MCF 10A (cell line): ENCODE measurements at regions not wholly inside any gene's neighbourhood (a gene's known extent, or its start where the extent isn't known, plus 50 kb on each side); places are given as distances from the start of the nearest gene placed in this dataset.

ENCODE experiments used
- BruUV-seq: library from RNA; stranded (reverse); fragments of 400-500 nt; replicated peaks from 2 replicates; lab custom pipeline; 2021; lab: Mats Ljungman, UMichigan
- CTCF ChIA-PET: fragments of 300-600 bp; sonication (Branson Sonifier 250); formaldehyde crosslinking; extraction: SDS; loops from one replicate; lab custom pipeline; 2021; ENCODE audit warnings: antibody characterized with exemption, inconsistent platforms; lab: Yijun Ruan, JAX
- POLR2A ChIA-PET: fragments of 300-600, 350-650 bp; sonication (Branson Sonifier 250); formaldehyde crosslinking; extraction: SDS; loops from one replicate; lab custom pipeline; 2020; ENCODE audit warnings: antibody characterized with exemption, inconsistent platforms; lab: Yijun Ruan, JAX
- DNase-seq: peaks from one replicate; pipeline ENCODE4 v3.0.0-alpha.2; 2018; ENCODE audit not compliant: unreplicated experiment
- H3K27ac Mint-ChIP-seq: one replicate; pipeline ENCODE4 v1.8.0; 2022; ENCODE audit warnings: mild to moderate bottlenecking, low read depth, mixed read lengths; ENCODE audit not compliant: unreplicated experiment
- H3K27me3 Mint-ChIP-seq: one replicate; pipeline ENCODE4 v1.8.0; 2022; ENCODE audit warnings: mixed read lengths; ENCODE audit not compliant: insufficient read depth, unreplicated experiment
- H3K36me3 Mint-ChIP-seq: one replicate; pipeline ENCODE4 v1.8.0; 2022; ENCODE audit warnings: mild to moderate bottlenecking, moderate library complexity, mixed read lengths; ENCODE audit not compliant: insufficient read depth, unreplicated experiment
- H3K4me1 Mint-ChIP-seq: one replicate; pipeline ENCODE4 v1.8.0; 2022; ENCODE audit warnings: mixed read lengths; ENCODE audit not compliant: insufficient read depth, unreplicated experiment
- H3K4me3 Mint-ChIP-seq: one replicate; pipeline ENCODE4 v1.8.0; 2022; ENCODE audit warnings: mild to moderate bottlenecking, moderate library complexity, mixed read lengths; ENCODE audit not compliant: unreplicated experiment
- H3K9me3 Mint-ChIP-seq: one replicate; pipeline ENCODE4 v1.8.0; 2022; ENCODE audit warnings: mixed read lengths; ENCODE audit not compliant: unreplicated experiment
- CTCF ChIP-seq: fragments of 200-600 bp; IDR thresholded peaks from one replicate; pipeline ENCODE4 v1.8.0; 2022; ENCODE audit warnings: antibody characterized with exemption, mild to moderate bottlenecking; ENCODE audit not compliant: unreplicated experiment
- intact Hi-C: fragments of 100-400 bp; cut with micrococcal nuclease; formaldehyde crosslinking; loops from 2 replicates; pipeline ENCODE4 v1.14.1; 2022

- Mint-ChIP-seq H3K4me3 (no peak overlapping the region), H3K9me3 (no peaks in the 10 kb centered on the region), H3K4me1 (no peaks in the 10 kb centered on the region), H3K27ac (no peak overlapping the region), H3K36me3 (no peaks in the 10 kb centered on the region), H3K27me3 (no peaks in the 10 kb centered on the region)
- POLR2A ChIA-PET = no interaction called here
- CTCF ChIA-PET = no interaction called here
- no peak for TF ChIP-seq CTCF
- DNase-seq = no peak
- no TSS peak for BruUV-seq
- intact Hi-C loops = no loop called here
Measured at GRCh38 chr7:41762641-41763040, 59.8 kb upstream of the INHBA start.

- H3K36me3 Mint-ChIP-seq = no peaks in the 10 kb centered on the region
- no peak overlapping the region for H3K4me3 Mint-ChIP-seq
- intact Hi-C loops = no loop called here
- ChIA-PET POLR2A (interaction anchor here (0.6 kb wide), 1 partner anchor 32 kb away, joined by 3 read pairs; no protein-coding TSS in a partner anchor), CTCF (interaction anchor here (0.6 kb wide), 1 partner anchor 662 kb away, joined by 3 read pairs; no protein-coding TSS in a partner anchor)
- no peaks in the 10 kb centered on the region for H3K9me3 Mint-ChIP-seq
- no TSS peak for BruUV-seq
- no peak overlapping the region for H3K27ac Mint-ChIP-seq
- no peak for TF ChIP-seq CTCF
- H3K4me1 Mint-ChIP-seq = no peaks in the 10 kb centered on the region
- no peaks in the 10 kb centered on the region for H3K27me3 Mint-ChIP-seq
- DNase-seq = no peak
Measured at GRCh38 chr7:41760293-41760692, 57.4 kb upstream of the INHBA start.

- Mint-ChIP-seq H3K27ac (no peak overlapping the region), H3K4me1 (no peaks in the 10 kb centered on the region), H3K9me3 (no peaks in the 10 kb centered on the region), H3K4me3 (no peak overlapping the region), H3K36me3 (no peaks in the 10 kb centered on the region), H3K27me3 (no peaks in the 10 kb centered on the region)
- ChIA-PET CTCF (interaction anchor here (1.8 kb wide), 1 partner anchor 53 kb away, joined by 8 read pairs; no protein-coding TSS in a partner anchor), POLR2A (no interaction called here)
- TF ChIP-seq CTCF = no peak
- no TSS peak for BruUV-seq
- DNase-seq = no peak
- intact Hi-C loops = no loop called here
Measured at GRCh38 chr7:41758321-41758720, 55.4 kb upstream of the INHBA start.

GRCh38 chr7:41756650-41757182, 53.8 kb upstream of the INHBA start:
- Mint-ChIP-seq H3K27me3 (no peaks in the 10 kb centered on the region), H3K36me3 (no peaks in the 10 kb centered on the region), H3K27ac (no peak overlapping the region), H3K4me1 (no peaks in the 10 kb centered on the region), H3K4me3 (no peak overlapping the region), H3K9me3 (no peaks in the 10 kb centered on the region)
- POLR2A ChIA-PET = no interaction called here
- intact Hi-C loops = no loop called here
- CTCF ChIA-PET = interaction anchor here (0.7 kb wide), 1 partner anchor 22 kb away, joined by 4 read pairs; no protein-coding TSS in a partner anchor
- no TSS peak for BruUV-seq
- DNase-seq = no peak
- TF ChIP-seq CTCF = no peak
